ENCODE measurements at regions not wholly inside any gene's neighbourhood (a gene's known extent, or its start where the extent isn't known, plus 50 kb on each side); places are given as distances from the start of the nearest gene placed in this dataset.

DNA sequence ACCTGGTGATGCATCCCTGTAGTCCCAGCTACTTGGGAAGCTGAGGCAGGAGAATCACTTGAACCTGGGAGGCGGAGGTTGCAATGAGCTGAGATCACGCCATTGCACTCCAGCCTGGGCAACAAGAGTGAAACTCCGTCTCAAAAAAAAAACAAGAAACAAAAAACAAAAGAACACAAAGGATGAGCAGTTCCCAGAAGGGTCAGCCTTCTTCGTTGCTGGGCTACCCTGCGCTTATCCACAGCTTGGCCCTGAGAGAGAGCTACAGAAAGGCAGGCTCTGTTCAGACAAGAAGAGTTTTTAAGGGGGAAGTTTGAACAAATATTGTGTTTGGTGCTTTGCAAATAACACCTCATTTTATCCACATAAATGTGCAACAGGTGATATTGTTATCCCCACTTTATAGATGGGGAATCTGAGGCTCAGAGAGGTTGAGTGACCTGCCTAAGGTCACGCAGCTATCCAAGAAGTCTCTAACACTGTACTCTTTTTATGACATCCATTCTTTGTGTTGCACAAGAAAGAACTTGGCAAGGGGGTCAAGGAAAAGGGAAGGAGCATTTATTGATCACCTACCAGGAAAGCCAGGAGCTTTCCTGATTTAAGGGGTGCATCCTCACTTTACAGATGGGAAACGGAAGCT lies 63.7 kb upstream of the NEURL1B start:
- H3K79me2 ChIP-seq = no peaks in the 10 kb centered on the region
- no peaks in the 10 kb centered on the region for H4K20me1 ChIP-seq (ENCODE audit: insufficient read depth, poor library complexity, severe bottlenecking)
- H3K27me3 ChIP-seq = no peaks in the 10 kb centered on the region
- no peaks in the 10 kb centered on the region for H3K36me3 ChIP-seq (replicated peaks; ENCODE audit: insufficient read depth, low read depth)
- no peaks in the 10 kb centered on the region for H3K9me2 ChIP-seq (replicated peaks; ENCODE audit: insufficient read depth)
- 88% methylated on average over 7 of the region's 7 CpGs for WGBS (ENCODE audit: low lambda C conversion rate, missing lambda C conversion rate)
- H3K27ac ChIP-seq = no peak overlapping the region
- H3K9me3 ChIP-seq (ENCODE audit: low read depth) = no peaks in the 10 kb centered on the region
- H2AFZ ChIP-seq = no peak overlapping the region
- H3K4me2 ChIP-seq = no peak overlapping the region
- H3K4me3 ChIP-seq = no peak overlapping the region
- no peaks in the 10 kb centered on the region for H3K4me1 ChIP-seq (ENCODE audit: insufficient read depth)
- no peak for DNase-seq (ENCODE audit: low spot score)
- TF ChIP-seq CTCF (IDR thresholded peaks at IDR 0.05; ENCODE audit: poor library complexity) = no peak
- no peak for TF ChIP-seq EZH2phosphoT487 (IDR thresholded peaks at IDR 0.05; ENCODE audit: low read depth, severe bottlenecking, unreplicated experiment)
- no peak for TF ChIP-seq EZH2 (IDR thresholded peaks at IDR 0.05; ENCODE audit: borderline replicate concordance)

GRCh38 chr5:172575816-172576545 lies 65.1 kb upstream of the NEURL1B start:
- 85% methylated on average over 10 of the region's 10 CpGs for WGBS (ENCODE audit: low lambda C conversion rate, missing lambda C conversion rate)
- Histone ChIP-seq H3K36me3 (replicated peaks; ENCODE audit: insufficient read depth, low read depth) (no peaks in the 10 kb centered on the region), H3K9me3 (ENCODE audit: low read depth) (no peaks in the 10 kb centered on the region), H3K9me2 (replicated peaks; ENCODE audit: insufficient read depth) (no peaks in the 10 kb centered on the region), H3K4me2 (no peak overlapping the region), H2AFZ (no peak overlapping the region), H3K27me3 (no peaks in the 10 kb centered on the region), H3K27ac (no peak overlapping the region), H3K4me3 (no peak overlapping the region), H4K20me1 (ENCODE audit: insufficient read depth, poor library complexity, severe bottlenecking) (no peaks in the 10 kb centered on the region), H3K4me1 (ENCODE audit: insufficient read depth) (no peaks in the 10 kb centered on the region), H3K79me2 (no peaks in the 10 kb centered on the region)
- TF ChIP-seq EZH2phosphoT487 (IDR thresholded peaks at IDR 0.05; ENCODE audit: low read depth, severe bottlenecking, unreplicated experiment) (no peak), CTCF (IDR thresholded peaks at IDR 0.05; ENCODE audit: poor library complexity) (no peak), EZH2 (IDR thresholded peaks at IDR 0.05; ENCODE audit: borderline replicate concordance) (no peak)
- no peak for DNase-seq (ENCODE audit: low spot score)

- DNase-seq (ENCODE audit: low spot score) = no peak
- H3K79me2 ChIP-seq = no peaks in the 10 kb centered on the region
- H3K9me2 ChIP-seq (replicated peaks; ENCODE audit: insufficient read depth) = no peaks in the 10 kb centered on the region
- H2AFZ ChIP-seq = no peak overlapping the region
- 84% methylated on average over 8 of the region's 8 CpGs for WGBS (ENCODE audit: low lambda C conversion rate, missing lambda C conversion rate)
- no peak overlapping the region for H3K27ac ChIP-seq
- H3K4me3 ChIP-seq = no peak overlapping the region
- H4K20me1 ChIP-seq (ENCODE audit: insufficient read depth, poor library complexity, severe bottlenecking) = no peaks in the 10 kb centered on the region
- no peaks in the 10 kb centered on the region for H3K9me3 ChIP-seq (ENCODE audit: low read depth)
- TF ChIP-seq EZH2 (IDR thresholded peaks at IDR 0.05; ENCODE audit: borderline replicate concordance) (no peak), CTCF (IDR thresholded peaks at IDR 0.05; ENCODE audit: poor library complexity) (no peak), EZH2phosphoT487 (IDR thresholded peaks at IDR 0.05; ENCODE audit: low read depth, severe bottlenecking, unreplicated experiment) (no peak)
- H3K27me3 ChIP-seq = no peaks in the 10 kb centered on the region
- no peaks in the 10 kb centered on the region for H3K4me1 ChIP-seq (ENCODE audit: insufficient read depth)
- H3K36me3 ChIP-seq (replicated peaks; ENCODE audit: insufficient read depth, low read depth) = no peaks in the 10 kb centered on the region
- no peak overlapping the region for H3K4me2 ChIP-seq
These were observed 65.6 kb upstream of the NEURL1B start for GRCh38 chr5:172575416-172575815.
